HCT116 (cell line): ENCODE measurements at regions not wholly inside any gene's neighbourhood (a gene's known extent, or its start where the extent isn't known, plus 50 kb on each side); places are given as distances from the start of the nearest gene placed in this dataset.

Experiments
- ATAC-seq: fragments of 200-7000 bp; cut with Tn5 transposase; 2 replicates; pipeline ENCODE4 v1.9.1; 2020; ENCODE audit warnings: mild to moderate bottlenecking, moderate library complexity
- BruUV-seq: library from RNA; stranded (reverse); fragments of 400-500 nt; replicated peaks from 2 replicates; lab custom pipeline; 2021; lab: Mats Ljungman, UMichigan
- CTCF ChIA-PET: fragments of 300-600 bp; sonication (Branson Sonifier 250); formaldehyde crosslinking; loops from one replicate; lab custom pipeline; 2021; ENCODE audit warnings: antibody characterized with exemption; lab: Charles Lee
- POLR2A ChIA-PET: fragments of 300-600, 350-600 bp; sonication (Branson Sonifier 250); formaldehyde crosslinking; loops from one replicate; lab custom pipeline; 2021; ENCODE audit warnings: antibody characterized with exemption; lab: Charles Lee
- RAD21 ChIA-PET, 2 experiments: fragments of 300-600 bp; sonication (Branson Sonifier 250); formaldehyde crosslinking; loops; one replicate each; lab custom pipeline; 2023; ENCODE audit warnings: low total read pairs in 2 of 2; ENCODE audit not compliant: uncharacterized antibody in 2 of 2, unreplicated experiment in 2 of 2, low non-redundant PET in 1 of 2; lab: Charles Lee
- DNase-seq: peaks from one replicate; pipeline ENCODE4 v3.0.0-alpha.2; 2010; ENCODE audit warnings: low read depth, low spot score
- H2AFZ ChIP-seq: fragments of 200-600 bp; shearing (Covaris generic), sonication (generic); 2 replicates; pipeline ENCODE4 v1.6.1; 2017; ENCODE audit warnings: low read depth, mixed run types, mixed read lengths, antibody characterized with exemption, low read length; ENCODE audit not compliant: poor library complexity, severe bottlenecking
- H3K27ac ChIP-seq: 2 replicates; pipeline ENCODE4 v1.5.1; 2012; ENCODE audit warnings: low read depth, low read length
- H3K27me3 ChIP-seq: fragments of 200-600 bp; sonication (generic); 2 replicates; pipeline ENCODE4 v1.6.1; 2016; ENCODE audit warnings: mixed run types, low read length, mixed read lengths; ENCODE audit not compliant: insufficient read depth
- H3K36me3 ChIP-seq, 2 experiments: fragments of 200-500 bp in 1 of 2; fragments of 200-600 bp in 1 of 2; sonication (Bioruptor generic) in 1 of 2; sonication (generic) in 1 of 2; 2 replicates each; pipeline versions ENCODE4 v1.5.1 to v1.6.1; 2014 to 2016; ENCODE audit warnings: low read length in 2 of 2, inconsistent platforms in 1 of 2, mixed read lengths in 1 of 2, mixed run types in 1 of 2; ENCODE audit not compliant: insufficient read depth in 2 of 2, control insufficient read depth in 1 of 2
- H3K4me1 ChIP-seq, 2 experiments: fragments of 200-600 bp in 1 of 2; sonication (generic) in 1 of 2; 2 replicates each; pipeline versions ENCODE4 v1.5.1 to v1.6.1; 2012 to 2017; ENCODE audit warnings: low read length in 2 of 2, inconsistent platforms in 1 of 2, mild to moderate bottlenecking in 1 of 2, mixed read lengths in 1 of 2, mixed run types in 1 of 2, moderate library complexity in 1 of 2; ENCODE audit not compliant: insufficient read depth in 2 of 2, control insufficient read depth in 1 of 2
- H3K4me2 ChIP-seq: fragments of 200-600 bp; sonication (generic); 2 replicates; pipeline ENCODE4 v1.6.1; 2017; ENCODE audit warnings: mixed run types, low read length, mixed read lengths
- H3K4me3 ChIP-seq, 2 experiments: fragments of 200-600 bp in 1 of 2; sonication (generic) in 1 of 2; replicated peaks in 1 of 2; 2 replicates each; pipeline ENCODE4 v1.5.1; 2011 to 2016; ENCODE audit warnings: low read length in 2 of 2, control low read depth in 1 of 2, low read depth in 1 of 2, mild to moderate bottlenecking in 1 of 2, mixed read lengths in 1 of 2, mixed run types in 1 of 2
- H3K79me2 ChIP-seq: fragments of 200-600 bp; sonication (generic); 2 replicates; pipeline ENCODE4 v1.6.1; 2017; ENCODE audit warnings: mild to moderate bottlenecking, mixed run types, low read length, moderate library complexity, mixed read lengths; ENCODE audit not compliant: insufficient read depth
- H3K9ac ChIP-seq: fragments of 200-600 bp; sonication (generic); 2 replicates; pipeline ENCODE4 v1.6.1; 2016; ENCODE audit warnings: low read length, mixed read lengths
- H3K9me2 ChIP-seq: fragments of 200-600 bp; sonication (generic), shearing (Covaris generic); 2 replicates; pipeline ENCODE4 v1.6.1; 2017; ENCODE audit warnings: mixed run types, mild to moderate bottlenecking, moderate library complexity; ENCODE audit not compliant: insufficient read depth
- H3K9me3 ChIP-seq, 2 experiments: fragments of 200-500 bp in 1 of 2; fragments of 200-600 bp in 1 of 2; sonication (Bioruptor generic) in 1 of 2; sonication (generic) in 1 of 2; 2 replicates each; pipeline ENCODE4 v1.6.1; 2014 to 2017; ENCODE audit warnings: low read length in 2 of 2, mixed read lengths in 2 of 2, inconsistent platforms in 1 of 2, low read depth in 1 of 2, mild to moderate bottlenecking in 1 of 2, mixed run types in 1 of 2, moderate library complexity in 1 of 2; ENCODE audit not compliant: control insufficient read depth in 1 of 2, insufficient read depth in 1 of 2
- H4K20me1 ChIP-seq: fragments of 200-600 bp; sonication (generic), shearing (Covaris generic); 2 replicates; pipeline ENCODE4 v1.6.1; 2017; ENCODE audit warnings: mixed run types, mild to moderate bottlenecking, moderate library complexity; ENCODE audit not compliant: insufficient read depth
- CBX3 ChIP-seq: IDR thresholded peaks from 2 replicates; pipeline ENCODE4 v1.6.1; 2012; ENCODE audit warnings: low read depth
- EGR1 ChIP-seq: IDR thresholded peaks from 2 replicates; pipeline ENCODE4 v1.6.1; 2012; ENCODE audit warnings: low read depth
- EZH2 ChIP-seq: fragments of 200-600 bp; sonication (generic); IDR thresholded peaks from 2 replicates; pipeline ENCODE4 v1.6.1; 2017; ENCODE audit warnings: antibody characterized with exemption, mixed run types
- EZH2phosphoT487 ChIP-seq: fragments of 200-600 bp; IDR thresholded peaks from 2 replicates; pipeline ENCODE4 v1.6.1; 2018; ENCODE audit warnings: antibody characterized with exemption, borderline replicate concordance
- JUND ChIP-seq: IDR thresholded peaks from 2 replicates; pipeline ENCODE4 v1.6.1; 2012
- POLR2A ChIP-seq: IDR thresholded peaks from 2 replicates; pipeline ENCODE4 v1.7.0; 2011; ENCODE audit warnings: borderline replicate concordance; ENCODE audit not compliant: insufficient read depth, insufficient read length; ENCODE audit errors: extremely low read depth
- POLR2AphosphoS5 ChIP-seq: IDR thresholded peaks from 2 replicates; pipeline ENCODE4 v1.6.1; 2011; ENCODE audit warnings: mild to moderate bottlenecking, low read depth, low read length, moderate library complexity
- RAD21 ChIP-seq: IDR thresholded peaks from 2 replicates; pipeline ENCODE4 v1.6.1; 2012; ENCODE audit warnings: low read depth, mild to moderate bottlenecking
- SIN3A ChIP-seq: IDR thresholded peaks from 2 replicates; pipeline ENCODE4 v1.6.1; 2012; ENCODE audit warnings: low read depth
- SP1 ChIP-seq: IDR thresholded peaks from 2 replicates; pipeline ENCODE4 v1.6.1; 2012; ENCODE audit warnings: low read depth
- SRF ChIP-seq: IDR thresholded peaks from 2 replicates; pipeline ENCODE4 v1.6.1; 2012; ENCODE audit warnings: low read depth
- TCF7L2 ChIP-seq: IDR thresholded peaks from 2 replicates; pipeline ENCODE4 v1.7.0; 2011; ENCODE audit warnings: borderline replicate concordance, inconsistent platforms; ENCODE audit not compliant: insufficient read depth, insufficient read length; ENCODE audit errors: extremely low read depth
- YY1 ChIP-seq: IDR thresholded peaks from 2 replicates; pipeline ENCODE4 v1.6.1; 2011; ENCODE audit warnings: low read length, low read depth, moderate library complexity, mild to moderate bottlenecking; ENCODE audit not compliant: insufficient replicate concordance; ENCODE audit errors: extremely low read depth
- ZFX ChIP-seq: fragments of 450-650 bp; IDR thresholded peaks from 2 replicates; pipeline ENCODE4 v1.6.1; 2017
- ZNF274 ChIP-seq: fragments of 200-500 bp; sonication (Bioruptor generic); IDR thresholded peaks from 2 replicates; pipeline ENCODE4 v1.6.1; 2014; ENCODE audit warnings: mild to moderate bottlenecking, low read depth, low read length, inconsistent platforms
- intact Hi-C: fragments of 100-400 bp; cut with micrococcal nuclease; formaldehyde crosslinking; loops from 2 replicates; pipeline ENCODE4 v1.10.0; 2022
- TF ChIP-seq, protein P1 (sequence below), 3 experiments: fragments of 200-600 bp in 1 of 3; sonication (generic) in 1 of 3; IDR thresholded peaks in 2 of 3; conservative IDR thresholded peaks in 1 of 3; 2 replicates each; pipeline ENCODE4 v1.5.1; 2012 to 2017; ENCODE audit warnings: low read depth in 2 of 3, low read length in 2 of 3, antibody characterized with exemption in 1 of 3, borderline replicate concordance in 1 of 3, control low read depth in 1 of 3, mild to moderate bottlenecking in 1 of 3, mixed read lengths in 1 of 3, mixed run types in 1 of 3, moderate library complexity in 1 of 3; ENCODE audit not compliant: insufficient read depth in 1 of 3
- TF ChIP-seq, protein P2 (sequence below): IDR thresholded peaks from 2 replicates; pipeline ENCODE4 v1.6.1; 2012
- TF ChIP-seq, protein P3 (sequence below): IDR thresholded peaks from 2 replicates; pipeline ENCODE4 v1.6.1; 2011; ENCODE audit warnings: mild to moderate bottlenecking, low read length, moderate library complexity; ENCODE audit not compliant: insufficient replicate concordance; ENCODE audit errors: extremely low read depth
- TF ChIP-seq, protein P4 (sequence below): IDR thresholded peaks from 2 replicates; pipeline ENCODE4 v1.6.1; 2012; ENCODE audit warnings: low read depth
- TF ChIP-seq, protein P5 (sequence below): IDR thresholded peaks from 2 replicates; pipeline ENCODE4 v1.6.1; 2012

DNA sequence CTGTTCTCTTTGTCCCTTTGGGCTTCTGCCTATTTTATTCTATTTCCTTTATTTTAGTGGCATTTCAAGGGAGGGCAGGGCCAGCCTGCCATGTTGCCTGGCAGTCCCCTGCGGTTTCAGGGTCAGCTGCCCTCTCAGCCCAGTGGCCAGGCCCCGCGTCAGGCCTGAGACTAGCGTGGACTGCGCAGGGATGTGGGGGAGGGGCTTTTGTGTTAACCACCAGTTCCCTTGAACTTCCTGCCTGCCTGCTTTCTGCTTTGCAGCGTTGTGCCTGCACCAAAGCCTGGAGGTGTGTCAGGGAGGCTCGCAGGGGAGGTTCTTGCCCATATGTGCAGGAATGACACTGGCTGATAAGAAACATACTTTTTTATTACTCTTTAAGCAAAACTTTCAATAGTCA lies 157.6 kb downstream of the SLC35B3 start:
- H3K9me3 ChIP-seq: no peaks in the 10 kb centered on the region
- POLR2A ChIA-PET: no interaction called here
- intact Hi-C loops: no loop called here
- H3K4me1 ChIP-seq: no peaks in the 10 kb centered on the region
- no TSS peak for BruUV-seq
- H2AFZ ChIP-seq: no peak overlapping the region
- TF ChIP-seq EZH2phosphoT487: no peak
- TF ChIP-seq, protein P1, sequence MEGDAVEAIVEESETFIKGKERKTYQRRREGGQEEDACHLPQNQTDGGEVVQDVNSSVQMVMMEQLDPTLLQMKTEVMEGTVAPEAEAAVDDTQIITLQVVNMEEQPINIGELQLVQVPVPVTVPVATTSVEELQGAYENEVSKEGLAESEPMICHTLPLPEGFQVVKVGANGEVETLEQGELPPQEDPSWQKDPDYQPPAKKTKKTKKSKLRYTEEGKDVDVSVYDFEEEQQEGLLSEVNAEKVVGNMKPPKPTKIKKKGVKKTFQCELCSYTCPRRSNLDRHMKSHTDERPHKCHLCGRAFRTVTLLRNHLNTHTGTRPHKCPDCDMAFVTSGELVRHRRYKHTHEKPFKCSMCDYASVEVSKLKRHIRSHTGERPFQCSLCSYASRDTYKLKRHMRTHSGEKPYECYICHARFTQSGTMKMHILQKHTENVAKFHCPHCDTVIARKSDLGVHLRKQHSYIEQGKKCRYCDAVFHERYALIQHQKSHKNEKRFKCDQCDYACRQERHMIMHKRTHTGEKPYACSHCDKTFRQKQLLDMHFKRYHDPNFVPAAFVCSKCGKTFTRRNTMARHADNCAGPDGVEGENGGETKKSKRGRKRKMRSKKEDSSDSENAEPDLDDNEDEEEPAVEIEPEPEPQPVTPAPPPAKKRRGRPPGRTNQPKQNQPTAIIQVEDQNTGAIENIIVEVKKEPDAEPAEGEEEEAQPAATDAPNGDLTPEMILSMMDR (IDR thresholded peaks at IDR 0.05 in 2 of 3, conservative IDR thresholded peaks at IDR 0.05 in 1 of 3; ENCODE audit: borderline replicate concordance in 1 of 3, insufficient read depth in 1 of 3, low read depth in 2 of 3, low read length in 2 of 3): no peak
- TF ChIP-seq SRF: no peak
- no peak for TF ChIP-seq ZFX
- TF ChIP-seq SIN3A: no peak
- TF ChIP-seq JUND: no peak
- TF ChIP-seq POLR2A: no peak
- no peak for TF ChIP-seq POLR2AphosphoS5
- no peak for TF ChIP-seq CBX3
- no peak for TF ChIP-seq RAD21
- TF ChIP-seq, protein P2, sequence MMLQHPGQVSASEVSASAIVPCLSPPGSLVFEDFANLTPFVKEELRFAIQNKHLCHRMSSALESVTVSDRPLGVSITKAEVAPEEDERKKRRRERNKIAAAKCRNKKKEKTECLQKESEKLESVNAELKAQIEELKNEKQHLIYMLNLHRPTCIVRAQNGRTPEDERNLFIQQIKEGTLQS: no peak
- TF ChIP-seq, protein P3, sequence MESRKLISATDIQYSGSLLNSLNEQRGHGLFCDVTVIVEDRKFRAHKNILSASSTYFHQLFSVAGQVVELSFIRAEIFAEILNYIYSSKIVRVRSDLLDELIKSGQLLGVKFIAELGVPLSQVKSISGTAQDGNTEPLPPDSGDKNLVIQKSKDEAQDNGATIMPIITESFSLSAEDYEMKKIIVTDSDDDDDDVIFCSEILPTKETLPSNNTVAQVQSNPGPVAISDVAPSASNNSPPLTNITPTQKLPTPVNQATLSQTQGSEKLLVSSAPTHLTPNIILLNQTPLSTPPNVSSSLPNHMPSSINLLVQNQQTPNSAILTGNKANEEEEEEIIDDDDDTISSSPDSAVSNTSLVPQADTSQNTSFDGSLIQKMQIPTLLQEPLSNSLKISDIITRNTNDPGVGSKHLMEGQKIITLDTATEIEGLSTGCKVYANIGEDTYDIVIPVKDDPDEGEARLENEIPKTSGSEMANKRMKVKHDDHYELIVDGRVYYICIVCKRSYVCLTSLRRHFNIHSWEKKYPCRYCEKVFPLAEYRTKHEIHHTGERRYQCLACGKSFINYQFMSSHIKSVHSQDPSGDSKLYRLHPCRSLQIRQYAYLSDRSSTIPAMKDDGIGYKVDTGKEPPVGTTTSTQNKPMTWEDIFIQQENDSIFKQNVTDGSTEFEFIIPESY: no peak
- TF ChIP-seq SP1: no peak
- TF ChIP-seq, protein P4, sequence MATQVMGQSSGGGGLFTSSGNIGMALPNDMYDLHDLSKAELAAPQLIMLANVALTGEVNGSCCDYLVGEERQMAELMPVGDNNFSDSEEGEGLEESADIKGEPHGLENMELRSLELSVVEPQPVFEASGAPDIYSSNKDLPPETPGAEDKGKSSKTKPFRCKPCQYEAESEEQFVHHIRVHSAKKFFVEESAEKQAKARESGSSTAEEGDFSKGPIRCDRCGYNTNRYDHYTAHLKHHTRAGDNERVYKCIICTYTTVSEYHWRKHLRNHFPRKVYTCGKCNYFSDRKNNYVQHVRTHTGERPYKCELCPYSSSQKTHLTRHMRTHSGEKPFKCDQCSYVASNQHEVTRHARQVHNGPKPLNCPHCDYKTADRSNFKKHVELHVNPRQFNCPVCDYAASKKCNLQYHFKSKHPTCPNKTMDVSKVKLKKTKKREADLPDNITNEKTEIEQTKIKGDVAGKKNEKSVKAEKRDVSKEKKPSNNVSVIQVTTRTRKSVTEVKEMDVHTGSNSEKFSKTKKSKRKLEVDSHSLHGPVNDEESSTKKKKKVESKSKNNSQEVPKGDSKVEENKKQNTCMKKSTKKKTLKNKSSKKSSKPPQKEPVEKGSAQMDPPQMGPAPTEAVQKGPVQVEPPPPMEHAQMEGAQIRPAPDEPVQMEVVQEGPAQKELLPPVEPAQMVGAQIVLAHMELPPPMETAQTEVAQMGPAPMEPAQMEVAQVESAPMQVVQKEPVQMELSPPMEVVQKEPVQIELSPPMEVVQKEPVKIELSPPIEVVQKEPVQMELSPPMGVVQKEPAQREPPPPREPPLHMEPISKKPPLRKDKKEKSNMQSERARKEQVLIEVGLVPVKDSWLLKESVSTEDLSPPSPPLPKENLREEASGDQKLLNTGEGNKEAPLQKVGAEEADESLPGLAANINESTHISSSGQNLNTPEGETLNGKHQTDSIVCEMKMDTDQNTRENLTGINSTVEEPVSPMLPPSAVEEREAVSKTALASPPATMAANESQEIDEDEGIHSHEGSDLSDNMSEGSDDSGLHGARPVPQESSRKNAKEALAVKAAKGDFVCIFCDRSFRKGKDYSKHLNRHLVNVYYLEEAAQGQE: no peak
- TF ChIP-seq EGR1: no peak
- TF ChIP-seq, protein P5, sequence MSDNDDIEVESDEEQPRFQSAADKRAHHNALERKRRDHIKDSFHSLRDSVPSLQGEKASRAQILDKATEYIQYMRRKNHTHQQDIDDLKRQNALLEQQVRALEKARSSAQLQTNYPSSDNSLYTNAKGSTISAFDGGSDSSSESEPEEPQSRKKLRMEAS: no peak
- no peak for TF ChIP-seq YY1
- TF ChIP-seq ZNF274: no peak
- TF ChIP-seq TCF7L2: no peak
- TF ChIP-seq EZH2: no peak
- TF ChIP-seq, all 23 proteins: peak for 0
- Histone ChIP-seq H3K79me2 (no peaks in the 10 kb centered on the region), H3K4me3 (no peak overlapping the region), H4K20me1 (no peaks in the 10 kb centered on the region), H3K27ac (no peak overlapping the region), H3K36me3 (no peaks in the 10 kb centered on the region), H3K9ac (no peak overlapping the region), H3K4me2 (no peak overlapping the region), H3K27me3 (peaks cover 3% of the 10 kb centered on the region; the same call in 1 of the 2 replicates), H3K9me2 (no peaks in the 10 kb centered on the region)
- no peak for DNase-seq
- no peak for ATAC-seq
- RAD21 ChIA-PET: no interaction called here
- CTCF ChIA-PET: no interaction called here
